ENCODE measurements at regions not wholly inside any gene's neighbourhood (a gene's known extent, or its start where the extent isn't known, plus 50 kb on each side); places are given as distances from the start of the nearest gene placed in this dataset.
"Not testable (repeated sequence)": the region's sequence is repeated elsewhere in the genome, so short reads cannot be mapped to it uniquely, and the experiment has no call there.

DNA sequence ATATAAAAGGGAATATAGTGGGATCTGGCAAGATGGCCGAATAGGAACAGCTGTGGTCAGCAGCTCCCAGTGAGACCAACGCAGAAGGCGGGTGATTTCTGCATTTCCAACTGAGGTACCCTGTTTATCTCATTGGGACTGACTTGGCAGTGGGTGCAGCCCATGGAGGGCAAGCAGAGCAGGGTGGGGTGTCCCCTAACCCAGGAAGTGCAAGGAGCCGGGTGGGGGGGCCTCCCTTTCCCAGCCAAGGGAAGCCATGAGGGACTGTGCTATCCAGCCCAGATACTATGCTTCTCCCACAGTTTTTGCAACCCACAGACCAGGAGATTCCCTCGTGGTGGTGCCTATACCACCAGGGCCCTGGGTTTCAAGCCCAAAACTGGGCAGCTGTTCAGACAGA is 342.4 kb downstream of the RPS29 start:
- DNase-seq (ENCODE audit: low read depth in 2 of 2): not testable (repeated sequence)

DNA sequence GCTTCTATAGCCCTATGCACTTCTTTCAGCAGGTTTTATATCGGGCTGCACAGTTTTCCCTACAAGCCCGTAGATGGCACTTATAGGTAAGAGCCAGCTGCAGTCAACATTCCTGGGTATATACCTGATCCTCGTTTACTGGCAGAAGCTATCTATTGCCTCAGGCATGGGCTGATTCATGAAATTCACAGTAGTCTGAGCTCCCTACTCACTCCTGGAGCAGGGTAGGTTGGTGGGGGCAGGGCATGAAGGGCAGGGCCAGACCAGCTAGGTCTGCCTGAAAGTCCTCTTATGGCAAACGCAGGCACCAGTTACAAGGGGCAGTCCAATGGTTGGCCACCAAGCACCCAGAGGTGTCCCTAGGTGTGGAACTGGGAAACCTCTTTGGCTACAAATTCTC is 345.8 kb downstream of the RPS29 start:
- no peak for DNase-seq (ENCODE audit: low read depth in 2 of 2)

GRCh38 chr14:49228552-49228951 is 357.6 kb downstream of the RPS29 start:
- no peak for DNase-seq (ENCODE audit: low read depth in 2 of 2)

DNA sequence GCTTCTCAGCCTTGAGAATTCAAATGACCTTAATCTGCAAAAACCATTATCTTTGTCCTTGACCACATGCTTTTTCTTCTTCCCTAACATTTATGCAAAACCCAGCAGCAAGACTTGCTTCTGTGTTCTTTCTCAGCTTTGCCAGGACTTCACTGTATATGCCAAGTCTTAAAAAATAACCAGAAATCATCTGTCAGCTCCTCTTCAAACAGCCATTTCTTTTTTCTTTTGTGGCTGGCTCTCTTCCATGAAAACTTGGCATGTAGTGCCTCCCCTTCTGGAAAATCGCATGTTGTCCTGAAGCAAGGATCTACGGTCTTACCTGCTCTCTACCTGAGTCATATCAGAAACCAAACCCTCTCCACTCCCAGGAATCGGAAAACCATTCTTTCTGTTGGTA is 364.9 kb downstream of the RPS29 start:
- no peak for DNase-seq (ENCODE audit: low read depth in 2 of 2)

DNA sequence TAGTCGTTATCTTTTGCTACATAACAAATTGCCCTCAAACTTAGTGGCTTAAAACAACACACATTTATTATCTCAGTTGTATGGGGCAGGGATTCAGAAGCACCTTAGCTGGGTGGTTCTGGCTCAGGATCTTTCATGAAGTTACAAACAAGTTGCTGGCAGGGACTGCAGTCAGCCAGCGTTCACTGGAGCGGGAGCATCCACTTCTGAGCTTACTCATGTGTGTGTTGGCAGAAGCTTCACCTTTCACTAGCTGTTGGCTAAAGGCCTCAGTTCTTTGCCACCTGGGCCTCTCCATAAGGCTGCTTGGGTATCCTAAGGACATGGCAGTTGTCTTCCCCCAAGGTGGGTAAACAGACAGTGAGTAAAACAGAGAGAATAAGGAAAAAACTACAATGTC is 365.7 kb downstream of the RPS29 start:
- no peak for DNase-seq (ENCODE audit: low read depth in 2 of 2)

GRCh38 chr14:49218436-49219092 is 367.6 kb downstream of the RPS29 start:
- DNase-seq (ENCODE audit: low read depth in 2 of 2): no peak

GRCh38 chr14:49212721-49213120 is 373.5 kb downstream of the RPS29 start:
- DNase-seq (ENCODE audit: low read depth in 2 of 2): no peak

DNA sequence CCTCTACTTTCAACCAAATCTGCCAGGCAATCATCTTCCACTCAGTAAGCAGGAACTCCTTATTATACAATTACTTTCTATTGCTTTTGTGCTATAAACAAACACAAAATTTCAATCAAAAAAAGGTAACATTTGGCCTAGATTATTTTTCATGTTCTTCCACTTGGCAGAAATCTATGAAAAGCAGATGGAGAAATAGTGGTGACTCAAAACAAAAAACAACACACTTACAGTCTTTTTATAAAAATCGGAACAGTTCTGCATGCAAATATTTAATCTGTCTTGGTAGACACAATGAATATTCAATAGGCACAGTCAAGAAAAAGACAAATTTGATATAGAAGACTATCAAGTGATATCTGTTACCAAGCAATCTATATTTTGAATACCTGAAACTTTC is 376.8 kb downstream of the RPS29 start:
- no peak for DNase-seq (ENCODE audit: low read depth in 2 of 2)

DNA sequence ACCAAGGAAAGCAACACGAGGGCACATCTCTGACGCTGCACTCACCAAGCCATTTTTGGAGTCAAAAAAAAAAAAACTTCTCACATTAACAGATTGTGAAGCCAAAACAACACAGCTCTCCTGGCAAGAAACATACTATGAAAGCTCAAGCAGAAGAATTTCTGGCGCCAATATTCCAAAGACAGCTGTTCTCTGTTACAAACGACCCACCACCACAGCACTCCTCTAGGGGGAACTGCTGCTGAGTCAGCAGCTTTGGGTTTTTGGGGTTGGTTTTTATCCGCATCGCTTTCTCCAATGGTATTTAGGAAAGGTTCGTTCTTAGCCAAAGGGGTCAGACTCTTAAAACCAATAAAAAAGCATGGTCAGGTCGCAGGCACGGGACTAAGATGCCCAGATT is 379.4 kb downstream of the RPS29 start:
- no peak for DNase-seq (ENCODE audit: low read depth in 2 of 2)

- no peak for DNase-seq (ENCODE audit: low read depth in 2 of 2)
Observed at GRCh38 chr14:49203676-49204075, 382.5 kb downstream of the RPS29 start.

DNA sequence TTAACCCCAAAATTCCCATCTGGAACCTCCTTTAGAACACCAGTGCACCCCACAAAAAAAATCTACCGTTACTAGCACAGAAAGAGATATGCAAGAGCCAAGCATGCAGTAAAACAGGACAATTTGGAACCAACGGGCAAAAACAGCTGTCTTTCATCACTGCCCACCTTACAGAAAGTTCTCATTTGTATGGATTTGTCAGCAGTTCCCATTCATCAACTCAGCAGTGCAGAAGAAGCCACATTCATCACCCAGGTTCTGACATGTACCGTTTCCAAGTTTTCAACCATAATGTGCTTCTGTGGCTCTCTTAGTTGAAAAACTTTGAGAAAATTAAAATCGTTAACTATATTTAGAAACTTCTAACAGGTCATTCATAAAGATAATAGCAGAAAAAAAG is 387.0 kb downstream of the RPS29 start:
- DNase-seq (ENCODE audit: low read depth in 2 of 2): no peak

GRCh38 chr14:49196327-49196726 is 389.9 kb downstream of the RPS29 start:
- no peak for DNase-seq (ENCODE audit: low read depth in 2 of 2)

- no peak for DNase-seq (ENCODE audit: low read depth in 2 of 2)
Observed at GRCh38 chr14:49194067-49194466, 392.1 kb downstream of the RPS29 start.

DNA sequence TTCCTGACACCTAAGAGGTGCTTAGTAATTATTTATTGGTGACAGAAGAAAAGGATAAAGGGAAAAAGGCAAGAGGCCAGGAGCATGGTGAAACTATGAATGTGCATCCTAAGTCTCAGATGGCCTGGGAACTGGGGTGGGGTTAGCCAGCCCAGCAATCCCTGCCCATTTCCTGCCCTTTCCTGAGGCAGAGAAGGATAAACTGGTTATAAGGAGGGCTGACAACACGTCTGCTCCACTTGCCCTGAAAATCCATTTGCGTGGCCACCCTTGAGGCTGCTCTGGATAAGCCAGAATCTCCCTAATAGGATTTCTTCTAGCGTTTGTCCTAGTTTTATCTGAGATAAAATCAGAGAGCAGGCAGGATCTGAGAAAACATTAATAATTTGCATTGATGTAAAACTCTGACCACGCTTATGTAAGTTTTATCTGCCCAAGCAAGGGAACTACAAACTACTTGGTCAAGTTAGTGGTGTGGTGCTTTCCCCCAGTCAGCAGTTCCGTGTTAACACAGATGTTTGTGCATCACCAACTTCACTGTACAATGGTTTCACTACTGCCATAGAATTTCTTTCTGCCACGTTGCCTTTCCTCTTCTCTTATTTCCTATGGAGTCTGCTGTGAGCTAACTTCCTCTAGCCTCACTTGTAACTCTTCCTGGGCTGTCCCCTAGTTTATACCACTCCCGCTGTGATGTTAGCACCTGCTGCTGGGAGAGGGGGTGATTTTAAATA is 392.7 kb downstream of the RPS29 start:
- DNase-seq (ENCODE audit: low read depth in 2 of 2): no peak

- no peak for DNase-seq (ENCODE audit: low read depth in 2 of 2)
Observed at GRCh38 chr14:49191380-49191779, 394.8 kb downstream of the RPS29 start.

- DNase-seq (ENCODE audit: low read depth in 2 of 2): no peak
Observed at GRCh38 chr14:49189375-49189774, 396.8 kb downstream of the RPS29 start.

GRCh38 chr14:49187799-49188198 is 398.4 kb downstream of the RPS29 start:
- DNase-seq (ENCODE audit: low read depth in 2 of 2): no peak

DNA sequence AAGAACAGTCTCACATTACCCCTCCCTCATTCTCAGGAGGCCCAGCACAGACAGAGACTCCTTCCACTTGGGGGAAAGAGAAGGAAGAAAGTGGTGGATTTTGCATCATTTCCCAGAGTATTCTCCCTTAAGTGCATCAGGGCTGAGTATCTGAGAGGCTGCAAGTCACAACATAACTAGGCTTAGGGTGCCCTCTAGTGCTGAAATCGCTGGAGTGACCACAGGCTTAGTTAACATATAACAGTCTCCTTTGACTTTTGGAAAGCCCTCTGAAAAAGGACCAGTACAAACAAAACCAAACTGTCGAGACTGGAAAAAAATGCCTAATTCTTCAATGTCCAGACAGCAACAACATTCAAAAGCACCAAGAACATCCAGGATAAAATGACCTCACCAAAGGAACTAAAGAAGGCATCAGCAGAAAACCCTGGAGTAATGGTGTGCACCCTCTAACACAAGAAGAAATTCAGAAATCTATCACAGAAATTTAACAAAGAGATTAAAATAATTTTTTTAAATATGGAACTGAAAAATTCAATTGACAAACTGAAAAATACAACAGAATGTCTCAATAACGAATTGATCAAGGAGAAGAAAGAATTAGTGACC is 412.3 kb downstream of the RPS29 start:
- peak; percentile 63 to 66 for DNase-seq (ENCODE audit: low read depth in 2 of 2)

- DNase-seq (ENCODE audit: low read depth in 2 of 2): no peak
Observed at GRCh38 chr14:49164074-49164473, 422.1 kb downstream of the RPS29 start.

DNA sequence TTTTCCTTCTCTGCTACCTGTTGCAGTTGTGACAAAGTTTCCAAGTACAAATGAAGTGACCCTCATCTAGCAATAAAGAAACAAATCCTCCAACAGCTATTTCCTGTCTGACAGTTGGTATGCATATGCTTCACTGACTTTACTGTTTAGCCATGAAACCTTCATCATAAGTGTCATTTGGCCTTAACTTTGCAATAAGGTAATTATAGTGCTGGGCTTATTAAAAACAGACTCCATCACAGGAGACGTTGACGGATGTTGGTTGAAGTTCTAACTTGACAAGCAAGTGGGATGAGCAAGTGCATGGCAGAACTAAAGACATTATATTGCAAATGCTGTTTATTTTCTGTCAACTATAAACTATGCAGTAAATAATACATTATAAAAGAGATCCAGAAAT is 425.2 kb downstream of the RPS29 start:
- no peak for DNase-seq (ENCODE audit: low read depth in 2 of 2)

GRCh38 chr14:49159081-49159480 is 427.1 kb downstream of the RPS29 start:
- DNase-seq (ENCODE audit: low read depth in 2 of 2): no peak

- no peak for DNase-seq (ENCODE audit: low read depth in 2 of 2)
Observed at GRCh38 chr14:49139593-49139992, 446.6 kb downstream of the RPS29 start.

- DNase-seq (ENCODE audit: low read depth in 2 of 2): no peak
Observed at GRCh38 chr14:49134940-49135339, 451.2 kb downstream of the RPS29 start.

Data from lung microvascular endothelial cell (primary cell).